ENCODE measurements at regions not wholly inside any gene's neighbourhood (a gene's known extent, or its start where the extent isn't known, plus 50 kb on each side); places are given as distances from the start of the nearest gene placed in this dataset.

- no peak for DNase-seq
Observed at GRCh38 chr16:66135421-66135831, 231.1 kb upstream of the CDH5 start.

GRCh38 chr16:66134875-66135274 is 231.6 kb upstream of the CDH5 start:
- no peak for DNase-seq

- no peak for DNase-seq
Observed at GRCh38 chr16:66133643-66134338, 232.7 kb upstream of the CDH5 start.

- DNase-seq, result no peak
Observed at GRCh38 chr16:66131895-66132294, 234.6 kb upstream of the CDH5 start.

- no peak for DNase-seq
Observed at GRCh38 chr16:66131156-66131807, 235.2 kb upstream of the CDH5 start.

- no peak for DNase-seq
Observed at GRCh38 chr16:66130296-66130905, 236.1 kb upstream of the CDH5 start.

GRCh38 chr16:66129196-66129595 is 237.3 kb upstream of the CDH5 start:
- DNase-seq, result no peak

GRCh38 chr16:66128371-66128770 is 238.1 kb upstream of the CDH5 start:
- no peak for DNase-seq

- peak; percentile 21 for DNase-seq
Observed at GRCh38 chr16:66127459-66128370, 238.8 kb upstream of the CDH5 start.

- DNase-seq, result no peak
Observed at GRCh38 chr16:66121466-66121865, 245.0 kb upstream of the CDH5 start.

- DNase-seq, result no peak
Observed at GRCh38 chr16:66120656-66121055, 245.8 kb upstream of the CDH5 start.

- DNase-seq, result no peak
Observed at GRCh38 chr16:66116163-66117002, 250.1 kb upstream of the CDH5 start.

GRCh38 chr16:66115373-66115772 is 251.1 kb upstream of the CDH5 start:
- DNase-seq, result no peak

GRCh38 chr16:66113223-66113622 is 253.3 kb upstream of the CDH5 start:
- no peak for DNase-seq

- DNase-seq, result no peak
Observed at GRCh38 chr16:66109677-66110076, 256.8 kb upstream of the CDH5 start.

- DNase-seq, result no peak
Observed at GRCh38 chr16:66107661-66108060, 258.8 kb upstream of the CDH5 start.

- DNase-seq, result no peak
Observed at GRCh38 chr16:66103211-66103610, 263.3 kb upstream of the CDH5 start.

- no peak for DNase-seq
Observed at GRCh38 chr16:66099306-66099705, 267.2 kb upstream of the CDH5 start.

- DNase-seq, result no peak
Observed at GRCh38 chr16:66097751-66098150, 268.7 kb upstream of the CDH5 start.

GRCh38 chr16:66095676-66096075 is 270.8 kb upstream of the CDH5 start:
- DNase-seq, result no peak

- DNase-seq, result no peak
Observed at GRCh38 chr16:66093191-66093590, 273.3 kb upstream of the CDH5 start.

GRCh38 chr16:66091471-66091891 is 275.0 kb upstream of the CDH5 start:
- no peak for DNase-seq
